GM18511 (cell line): ENCODE measurements at regions not wholly inside any gene's neighbourhood (a gene's known extent, or its start where the extent isn't known, plus 50 kb on each side); places are given as distances from the start of the nearest gene placed in this dataset.
"Not testable (repeated sequence)": the region's sequence is repeated elsewhere in the genome, so short reads cannot be mapped to it uniquely, and the experiment has no call there.

ENCODE experiments used
- ATAC-seq: cut with Tn5 transposase; IDR thresholded peaks from one replicate; pipeline ENCODE4 v1.9.1; 2021; ENCODE audit warnings: mild to moderate bottlenecking, moderate library complexity; ENCODE audit not compliant: unreplicated experiment

DNA sequence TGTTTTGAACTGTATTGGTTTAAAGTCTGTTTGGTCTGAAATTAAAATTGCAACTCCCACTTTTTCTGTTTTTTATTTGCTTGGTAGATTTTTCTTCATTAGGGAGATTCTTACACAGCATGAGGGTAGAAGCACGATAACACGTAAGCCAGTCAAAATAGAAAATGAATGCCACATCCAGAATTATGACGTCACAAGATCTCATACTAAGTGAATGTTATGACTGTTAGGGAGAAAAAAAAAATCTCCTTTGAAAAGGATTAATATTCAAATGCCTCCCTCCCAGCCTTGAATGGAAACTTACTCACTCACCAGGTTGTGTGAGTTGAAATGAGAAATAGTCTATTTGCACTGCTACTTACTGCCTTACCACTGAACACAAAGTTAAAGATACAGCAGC, 670.8 kb downstream of the TFAP2A start:
- ATAC-seq, result no peak

DNA sequence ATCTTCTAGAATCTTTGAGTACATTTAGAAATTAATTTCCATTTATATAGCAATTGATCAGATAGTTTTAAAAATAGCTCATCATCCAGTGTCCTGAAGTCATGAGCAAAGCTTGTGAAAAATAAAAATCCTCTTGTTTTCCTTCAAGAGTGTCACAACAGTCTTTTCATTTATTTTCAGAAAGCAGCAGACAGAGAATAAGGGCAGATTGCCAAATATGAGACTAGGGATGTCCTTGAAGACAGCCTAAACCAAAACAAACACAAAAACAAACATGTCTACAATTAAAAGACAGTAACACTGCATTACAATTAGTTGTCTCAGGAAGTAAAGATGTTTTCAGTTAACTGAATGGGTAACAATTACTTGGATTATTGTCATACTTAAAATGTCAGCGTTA, 682.8 kb downstream of the TFAP2A start:
- no peak for ATAC-seq

DNA sequence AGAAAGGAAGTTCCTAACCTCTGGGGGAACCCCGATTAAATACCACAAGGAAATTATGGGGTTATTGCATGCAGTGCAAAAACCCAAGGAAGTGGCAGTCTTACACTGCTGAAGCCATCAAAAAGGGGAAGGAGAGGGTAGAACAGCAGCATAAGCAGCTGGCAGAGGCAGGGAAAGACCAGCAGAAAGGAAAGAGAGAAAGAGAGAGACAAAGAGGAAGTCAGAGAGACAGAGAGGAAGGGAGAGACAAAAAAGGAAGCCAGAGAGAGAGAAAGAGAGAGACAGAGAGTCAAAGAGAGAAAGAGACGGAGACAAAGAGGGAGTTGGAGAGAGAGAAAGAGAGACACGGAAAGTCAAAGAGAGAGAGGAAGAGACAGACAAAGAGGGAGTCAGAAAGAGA, 689.1 kb downstream of the TFAP2A start:
- not testable (repeated sequence) for ATAC-seq

DNA sequence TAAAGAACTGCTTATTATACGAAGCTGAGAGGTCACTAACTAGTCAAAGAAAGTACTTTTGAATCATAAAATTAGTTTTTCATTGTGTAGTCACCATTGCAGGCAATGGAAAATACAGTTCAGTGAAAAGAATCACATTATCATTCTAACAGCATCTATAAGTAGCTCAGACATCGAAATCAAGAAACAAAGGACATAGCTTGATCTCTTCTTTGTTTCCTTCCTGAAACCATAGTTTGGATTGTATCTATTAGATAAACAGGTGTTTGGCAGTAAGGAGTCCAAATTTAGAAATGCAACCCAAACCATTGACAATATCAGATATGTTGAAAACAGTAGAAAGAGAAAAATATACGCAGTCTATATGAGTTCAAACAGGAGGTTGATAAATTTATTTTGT, 697.3 kb downstream of the TFAP2A start:
- no peak for ATAC-seq

DNA sequence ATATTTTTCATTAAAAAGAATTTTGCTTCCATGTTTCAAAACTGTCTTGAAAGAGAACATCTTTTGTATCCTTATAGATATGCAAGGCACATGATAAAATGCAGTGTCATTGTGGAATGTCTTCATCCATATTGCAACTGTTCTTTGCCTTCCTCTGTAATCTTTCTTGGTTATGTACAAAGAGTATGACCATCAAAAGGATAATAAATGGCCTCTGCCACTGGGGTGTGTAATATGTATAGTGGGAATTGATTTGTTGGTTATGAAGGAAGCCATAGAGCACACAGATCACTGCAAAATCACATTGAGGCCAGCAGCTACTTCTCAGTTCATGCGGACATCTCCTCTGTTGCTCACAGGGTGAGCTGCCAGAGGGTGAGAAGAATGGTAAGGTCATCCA, 703.5 kb downstream of the TFAP2A start:
- no peak for ATAC-seq

DNA sequence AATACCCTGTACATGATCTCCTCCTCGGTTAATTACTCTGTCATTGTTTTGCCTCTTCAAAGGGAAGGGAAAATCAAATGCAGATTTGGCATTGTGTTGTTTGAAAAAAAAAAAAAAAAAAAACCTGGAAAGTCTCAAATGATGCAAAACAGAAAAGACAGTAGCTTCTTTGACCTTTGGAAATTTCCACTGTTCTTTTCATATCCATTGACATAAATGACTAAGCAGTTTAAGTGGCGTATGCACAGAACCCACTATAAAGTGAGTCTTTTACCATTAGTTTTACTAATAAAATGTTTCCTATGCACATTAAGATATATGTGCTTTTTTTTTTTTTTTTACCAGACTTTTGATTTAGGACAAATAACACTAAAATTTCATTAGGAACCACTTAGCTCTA, 704.3 kb downstream of the TFAP2A start:
- no peak for ATAC-seq

DNA sequence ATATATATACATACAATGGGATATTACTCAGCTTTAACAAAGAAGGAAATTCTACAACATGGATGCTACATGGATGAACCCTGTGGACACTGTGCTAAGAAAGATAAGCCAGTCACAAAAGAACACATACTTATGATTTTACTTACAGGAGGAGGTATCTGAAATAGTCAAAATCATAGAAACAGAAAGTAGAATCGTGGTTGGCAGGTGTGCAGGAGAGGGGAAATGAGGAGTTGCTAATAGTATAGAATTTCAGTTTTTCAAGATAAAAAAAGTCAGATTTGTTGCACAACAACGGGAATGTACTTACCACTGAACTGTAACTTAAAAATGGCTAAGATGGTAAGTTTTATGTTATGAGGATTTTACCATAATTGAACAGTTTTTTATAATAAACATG, 706.3 kb downstream of the TFAP2A start:
- no peak for ATAC-seq

DNA sequence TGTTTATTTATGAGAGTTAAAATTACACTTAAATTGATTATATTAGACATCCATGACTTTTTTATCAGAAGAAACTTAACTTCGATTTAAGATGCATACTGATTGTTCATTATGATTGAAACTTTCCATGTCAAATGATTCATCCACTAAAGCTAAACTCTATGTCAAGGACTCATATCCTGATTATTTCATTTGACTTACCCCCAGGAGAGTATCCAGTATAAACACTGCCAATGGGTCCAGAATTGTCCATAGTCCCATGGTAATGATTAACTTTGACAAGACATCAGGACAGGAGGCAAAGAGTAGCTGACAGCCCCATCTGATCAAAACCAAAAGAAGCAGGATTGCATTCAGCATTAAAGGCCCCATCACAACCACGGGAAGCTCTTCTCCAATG, 709.9 kb downstream of the TFAP2A start:
- ATAC-seq, result no peak

DNA sequence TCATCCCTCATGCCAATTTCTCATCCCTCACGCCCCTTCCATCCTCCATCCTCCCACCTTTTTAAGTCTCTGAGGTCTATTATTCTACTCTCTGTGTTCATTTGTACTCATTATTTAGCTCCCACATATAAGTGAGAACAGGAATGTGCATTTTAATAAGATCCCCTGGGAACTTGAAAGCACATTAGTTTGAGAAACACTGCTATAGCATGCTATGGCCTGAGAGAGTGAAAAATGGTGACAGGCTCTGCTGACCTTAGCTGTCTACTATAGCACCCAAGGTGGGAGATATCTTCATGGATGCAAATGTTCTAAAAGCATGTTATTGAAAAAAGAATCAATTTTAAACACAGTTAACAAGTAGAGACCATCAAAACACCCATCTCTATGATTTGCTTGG, 712.0 kb downstream of the TFAP2A start:
- ATAC-seq, result no peak

DNA sequence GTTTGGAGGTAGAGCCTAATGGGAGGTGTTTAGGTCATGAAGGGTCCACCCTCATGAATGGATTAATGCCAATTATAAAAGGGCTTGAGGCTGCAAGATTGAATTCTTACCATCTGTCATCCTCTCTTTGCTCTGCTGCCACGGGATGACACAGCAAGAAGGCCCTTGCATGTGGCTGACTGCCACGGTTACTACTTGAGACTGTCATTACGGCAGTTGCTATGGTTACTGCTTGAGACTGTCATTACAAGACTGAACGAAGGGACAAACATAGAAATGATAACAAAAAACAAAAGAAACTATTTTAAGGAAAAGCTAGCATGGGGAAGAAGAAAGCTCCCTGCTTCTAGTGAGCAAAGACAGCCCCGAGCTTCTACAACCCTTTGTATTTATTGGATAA, 715.0 kb downstream of the TFAP2A start:
- no peak for ATAC-seq

DNA sequence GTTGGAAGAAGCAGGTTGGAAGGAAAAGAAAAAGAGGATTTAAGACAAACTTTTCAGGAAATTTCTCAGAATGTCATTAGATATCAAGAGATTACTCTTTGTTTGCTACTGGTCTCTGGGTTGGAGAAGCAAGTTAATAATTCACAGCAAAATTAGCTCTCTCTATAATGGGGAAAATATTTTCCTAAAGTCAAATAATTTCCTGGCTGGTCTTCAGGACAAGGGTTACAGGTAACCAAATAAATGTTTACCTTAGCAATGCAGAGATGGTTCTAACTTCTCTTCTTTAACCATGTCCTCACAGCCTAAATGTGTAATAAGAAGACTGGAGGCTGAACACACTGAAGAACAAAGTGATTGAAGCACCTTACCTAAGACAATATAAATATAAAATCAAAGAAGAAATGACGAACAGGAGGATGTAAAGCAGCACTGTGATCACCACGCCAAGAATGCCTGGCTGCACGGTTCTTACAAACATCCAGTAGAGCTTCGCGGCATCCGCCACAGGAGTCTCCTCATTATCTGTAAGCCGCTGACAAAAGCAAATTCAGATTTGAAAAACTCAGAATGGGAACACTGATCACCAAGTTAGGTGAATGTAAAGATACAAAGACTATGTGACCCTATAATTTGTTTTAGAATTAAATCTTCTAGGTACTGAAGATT, 717.5 kb downstream of the TFAP2A start:
- ATAC-seq, result no peak

DNA sequence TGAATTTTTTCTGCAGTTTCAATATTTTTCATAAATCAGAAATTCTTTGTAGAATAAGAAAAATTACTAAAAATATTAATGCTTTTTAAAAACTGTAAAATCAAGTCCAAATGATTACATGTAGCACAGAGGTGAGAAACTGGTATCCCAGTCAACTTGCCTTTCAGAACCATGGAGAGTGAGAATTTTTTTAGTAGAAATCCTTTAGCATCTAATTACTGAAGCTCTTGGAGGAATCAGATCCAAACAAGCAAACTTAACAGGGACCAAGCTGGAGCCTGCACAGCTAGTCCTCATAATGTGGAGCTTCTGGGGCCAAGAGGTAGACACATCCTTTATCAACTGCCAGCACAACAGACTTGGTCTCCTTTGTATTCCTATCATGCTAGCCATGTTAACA, 724.5 kb downstream of the TFAP2A start:
- no peak for ATAC-seq

DNA sequence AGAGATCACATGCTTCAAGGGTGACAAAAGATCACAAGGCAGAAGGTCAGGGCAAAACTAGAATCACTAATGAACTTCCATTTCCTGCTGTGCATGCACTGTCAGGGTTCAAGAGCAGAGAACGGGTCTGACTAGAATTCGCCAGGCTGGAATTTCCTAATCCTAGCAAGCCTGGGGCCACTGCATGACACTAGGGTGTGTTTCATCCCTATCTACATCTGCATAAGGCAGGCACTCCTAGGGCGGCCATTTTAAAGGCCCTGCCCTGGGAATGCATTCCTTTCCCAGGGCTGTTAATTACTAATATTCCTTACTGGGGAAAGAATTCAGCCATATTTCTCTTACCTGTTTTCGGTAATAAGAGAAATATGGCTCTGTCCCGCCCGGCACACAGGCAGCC, 734.1 kb downstream of the TFAP2A start:
- not testable (repeated sequence) for ATAC-seq

DNA sequence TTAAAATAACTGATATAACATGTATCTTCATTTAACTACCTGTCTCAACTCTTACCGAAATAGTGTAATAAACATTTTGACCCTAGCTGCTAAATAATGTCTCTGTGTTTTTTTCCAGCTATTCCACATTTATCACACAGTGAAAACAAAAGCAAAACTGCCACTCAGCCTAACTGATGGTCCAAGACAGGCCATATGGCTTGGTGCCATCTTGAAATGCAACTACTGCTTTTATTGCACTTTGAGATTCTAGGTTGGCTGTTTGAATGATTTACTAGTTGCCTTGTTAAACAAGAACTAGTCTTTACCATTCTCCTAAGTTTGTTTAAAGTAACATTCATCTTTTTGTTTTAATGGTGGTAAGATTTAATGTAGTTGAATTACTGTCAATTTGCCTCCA, 739.8 kb downstream of the TFAP2A start:
- no peak for ATAC-seq

DNA sequence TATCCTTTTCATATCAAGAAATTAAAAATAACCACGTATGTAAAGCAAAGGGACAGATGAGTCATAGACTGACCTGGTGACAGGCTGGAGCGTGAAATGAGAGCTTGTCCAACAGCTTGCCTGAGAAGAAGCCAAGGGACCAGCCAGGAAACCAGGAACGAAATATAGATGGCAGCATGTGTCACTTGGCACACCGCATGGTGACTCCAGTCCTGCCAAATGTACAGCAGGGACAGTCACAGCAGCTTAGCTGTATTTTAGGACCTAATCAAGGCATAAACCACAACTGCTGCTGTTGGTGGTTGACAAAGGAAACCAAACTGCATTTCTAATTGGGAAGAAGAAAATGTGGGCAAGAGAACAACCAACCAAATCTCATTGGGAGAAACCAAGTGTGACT, 755.0 kb downstream of the TFAP2A start:
- no peak for ATAC-seq

DNA sequence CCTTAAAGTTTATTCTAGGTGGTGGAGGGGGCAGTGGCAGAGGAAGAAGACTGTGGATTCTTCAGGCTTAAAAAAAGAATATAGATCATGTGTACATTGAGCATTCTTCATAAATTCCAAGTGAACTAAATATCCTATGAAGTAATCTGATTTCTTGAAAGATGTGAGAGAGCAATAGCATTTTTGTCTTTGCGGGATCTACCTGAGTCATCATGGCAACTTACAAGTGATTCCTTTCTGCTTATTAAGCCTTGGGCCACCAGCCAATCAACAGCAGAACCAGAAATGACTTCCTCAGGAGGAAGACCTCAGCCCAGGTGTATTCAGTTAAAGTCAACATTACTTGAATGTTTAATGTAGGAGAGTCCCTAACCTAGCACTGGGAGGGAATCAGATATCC, 756.9 kb downstream of the TFAP2A start:
- no peak for ATAC-seq

DNA sequence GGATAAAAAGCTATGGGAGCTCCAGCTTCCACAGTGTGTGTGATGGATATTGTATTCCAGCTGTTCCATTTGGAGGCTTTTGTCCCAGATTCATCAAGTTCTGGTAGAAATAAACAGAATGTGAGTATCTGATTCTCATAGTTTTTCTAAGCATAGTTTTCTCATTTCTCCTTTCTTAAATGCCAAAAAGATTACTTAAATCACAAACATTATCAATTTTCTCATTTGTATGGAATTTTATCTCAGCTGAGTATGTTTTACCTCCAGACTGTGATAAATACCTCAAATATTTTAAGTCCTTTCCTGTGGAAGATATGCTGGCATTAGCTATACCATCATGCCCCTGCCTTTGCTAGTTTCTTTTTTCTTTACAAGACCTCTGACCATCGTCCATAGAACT, 767.3 kb downstream of the TFAP2A start:
- no peak for ATAC-seq

DNA sequence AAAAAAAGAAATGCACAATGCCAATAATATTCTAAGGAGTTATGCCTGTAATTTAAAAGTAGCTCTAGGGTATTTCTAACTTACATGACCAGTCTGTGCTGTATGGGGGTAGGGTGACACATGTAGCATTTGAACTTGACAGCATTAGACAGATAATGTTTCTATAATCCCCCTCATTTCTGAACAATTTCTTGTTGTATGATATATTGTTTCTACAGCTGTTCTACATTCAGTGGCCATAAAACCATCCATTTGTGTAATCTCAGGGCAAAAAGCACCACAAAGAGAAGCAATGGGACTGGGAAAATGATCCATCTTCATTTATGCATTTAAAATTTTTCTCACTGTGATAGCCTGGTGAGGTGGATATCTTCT, 767.8 kb downstream of the TFAP2A start:
- no peak for ATAC-seq

DNA sequence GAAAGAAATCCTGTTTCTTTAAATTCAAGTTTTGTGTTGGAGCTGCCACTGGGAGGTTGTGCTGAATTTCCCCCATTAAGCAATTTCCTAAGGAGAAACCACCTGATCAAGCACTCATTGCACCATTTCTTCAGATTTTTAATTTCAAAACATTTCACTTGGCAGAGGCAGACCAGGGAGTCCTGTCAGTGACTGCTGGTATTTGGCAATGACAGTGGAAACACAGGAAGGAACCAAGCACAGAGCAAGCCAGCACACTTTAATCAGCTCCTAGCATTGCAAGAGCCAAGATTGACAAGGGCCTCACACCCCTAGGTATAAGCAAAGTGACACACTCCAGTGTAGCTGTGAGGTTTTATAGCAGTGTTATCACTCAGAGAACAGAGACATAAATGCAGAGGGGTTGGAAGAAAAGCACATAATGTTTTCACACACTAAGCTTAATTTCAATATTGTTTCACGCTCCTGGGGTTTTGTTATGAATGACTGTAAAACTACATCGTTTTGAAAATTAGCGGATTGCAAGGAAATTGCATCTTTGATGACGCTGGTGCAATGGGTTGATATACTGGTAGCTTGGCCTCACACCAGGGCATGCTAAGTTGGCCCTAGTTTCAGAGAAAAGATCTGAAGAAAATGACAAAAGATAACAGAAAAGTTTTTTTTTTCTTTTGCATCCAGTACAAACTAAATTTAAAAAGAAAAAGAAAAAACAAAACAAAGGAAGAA, 768.4 kb downstream of the TFAP2A start:
- ATAC-seq, result no peak

DNA sequence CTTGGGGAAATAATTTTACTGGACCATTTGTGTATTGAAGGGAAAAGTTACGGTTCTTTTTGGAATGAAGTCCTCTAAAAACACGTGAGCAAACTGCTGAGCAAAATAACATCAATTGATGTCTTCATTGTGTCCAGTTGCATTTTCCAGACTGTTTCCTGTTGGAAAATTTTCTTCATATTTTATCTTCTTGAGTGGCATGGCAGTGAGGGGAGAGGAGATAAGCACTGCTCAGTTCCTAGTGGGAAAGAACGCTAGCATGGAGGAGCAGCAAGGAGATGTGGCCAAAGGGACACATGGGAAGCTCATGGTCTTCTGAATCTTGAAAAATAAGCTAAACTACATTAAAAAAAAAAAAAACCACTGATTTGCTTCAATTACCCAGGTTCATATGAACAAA, 776.0 kb downstream of the TFAP2A start:
- ATAC-seq, result no peak

DNA sequence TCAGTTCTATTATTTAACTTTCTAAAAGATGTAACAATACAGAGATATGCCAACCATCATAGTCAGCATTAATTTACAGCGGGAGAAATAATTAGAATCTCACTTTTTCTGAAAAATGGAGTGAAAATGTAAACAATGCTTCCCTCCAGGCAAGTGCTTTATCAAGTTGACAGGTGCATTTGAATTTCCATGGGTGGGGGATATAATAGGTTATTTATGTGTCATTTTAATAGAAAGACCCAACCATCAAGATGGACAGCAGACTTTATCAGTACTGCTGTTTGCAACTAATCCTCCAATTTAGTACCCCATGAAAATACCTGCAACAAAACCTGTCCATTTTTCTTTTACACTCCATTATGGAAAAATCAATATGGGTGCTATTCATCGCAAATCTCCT, 780.1 kb downstream of the TFAP2A start:
- no peak for ATAC-seq

DNA sequence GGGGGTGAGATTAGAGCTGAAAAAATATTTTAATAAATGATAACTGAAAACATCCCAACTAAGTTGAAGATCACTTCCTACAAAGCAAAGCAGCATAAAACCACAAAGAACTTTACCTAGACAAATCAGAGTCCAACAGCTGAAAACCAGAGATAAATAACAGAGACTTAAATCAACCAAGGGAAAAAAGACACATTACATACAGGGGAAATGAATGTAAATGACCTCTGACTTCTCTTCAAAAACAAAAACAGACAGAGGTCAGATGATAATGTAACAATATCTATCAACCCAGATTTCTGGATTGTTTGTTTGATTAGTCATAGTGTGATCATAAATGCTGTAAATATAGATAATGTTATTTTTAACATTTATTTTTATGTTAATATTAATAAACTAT, 782.8 kb downstream of the TFAP2A start:
- ATAC-seq, result no peak

DNA sequence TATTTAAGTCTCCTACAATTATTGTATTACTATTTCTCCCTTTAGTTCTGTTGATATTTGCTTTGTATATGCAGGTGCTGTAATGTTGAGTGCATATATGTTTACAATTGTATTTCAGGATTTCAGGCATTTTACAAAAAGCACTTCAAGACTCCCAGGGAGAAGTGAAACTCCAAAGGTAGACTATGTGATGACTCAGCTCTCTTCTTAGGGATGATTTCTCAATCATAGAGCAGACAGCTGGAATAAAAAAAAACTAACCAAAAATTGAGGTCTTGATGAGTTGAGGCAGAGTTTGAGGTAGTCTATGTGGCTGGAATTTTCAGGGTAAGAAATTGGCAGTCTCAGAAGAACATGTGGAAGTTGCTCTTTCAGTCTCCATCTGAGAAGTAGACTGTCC, 786.1 kb downstream of the TFAP2A start:
- ATAC-seq, result no peak
